Sigmoid colon (tissue), 3 donors: ENCODE measurements at regions not wholly inside any gene's neighbourhood (a gene's known extent, or its start where the extent isn't known, plus 50 kb on each side); places are given as distances from the start of the nearest gene placed in this dataset.

Experiments
- CTCF ChIP-seq, 4 experiments: fragments of 450-650 bp in 3 of 4; fragments of 200-600 bp in 1 of 4; IDR thresholded peaks; one replicate each; pipeline ENCODE4 v1.5.1; 2016 to 2019; ENCODE audit warnings: antibody characterized with exemption in 4 of 4, mild to moderate bottlenecking in 3 of 4, moderate library complexity in 2 of 4
- POLR2A ChIP-seq, 2 donors: fragments of 450-650 bp; IDR thresholded peaks; one replicate each; pipeline ENCODE4 v1.6.1; 2016; ENCODE audit warnings: antibody characterized with exemption in 2 of 2, mild to moderate bottlenecking in 2 of 2, moderate library complexity in 2 of 2

GRCh38 chr12:34347367-34347766, 325.1 kb downstream of the ALG10 start:
- TF ChIP-seq CTCF (IDR thresholded peaks at IDR 0.05) = no peak
- no peak for TF ChIP-seq POLR2A (IDR thresholded peaks at IDR 0.05)
